Nephron progenitor cell (in vitro differentiated cells): ENCODE measurements at regions not wholly inside any gene's neighbourhood (a gene's known extent, or its start where the extent isn't known, plus 50 kb on each side); places are given as distances from the start of the nearest gene placed in this dataset.

ENCODE experiments used
- DNase-seq: peaks from one replicate; pipeline ENCODE4 v3.0.0; 2021
- H3K27ac Mint-ChIP-seq: 2 replicates; pipeline ENCODE4 v1.8.0; 2021; ENCODE audit warnings: mild to moderate bottlenecking, moderate library complexity, mixed read lengths
- H3K27me3 Mint-ChIP-seq: 2 replicates; pipeline ENCODE4 v1.8.0; 2021; ENCODE audit warnings: mild to moderate bottlenecking, low read depth, mixed read lengths; ENCODE audit not compliant: poor library complexity
- H3K36me3 Mint-ChIP-seq: 2 replicates; pipeline ENCODE4 v1.8.0; 2021; ENCODE audit warnings: low read depth, mixed read lengths
- H3K4me1 Mint-ChIP-seq: 2 replicates; pipeline ENCODE4 v1.8.0; 2021; ENCODE audit warnings: mixed read lengths
- H3K4me3 Mint-ChIP-seq: 2 replicates; pipeline ENCODE4 v1.8.0; 2021; ENCODE audit warnings: mild to moderate bottlenecking, moderate library complexity, mixed read lengths
- H3K9me3 Mint-ChIP-seq: 2 replicates; pipeline ENCODE4 v1.8.0; 2021; ENCODE audit warnings: mild to moderate bottlenecking, moderate library complexity, mixed read lengths
- TF ChIP-seq, protein P1 (sequence below): fragments of 200-600 bp; sonication (generic); IDR thresholded peaks from 2 replicates; pipeline ENCODE4 v1.5.0; 2021; ENCODE audit warnings: antibody characterized with exemption

DNA sequence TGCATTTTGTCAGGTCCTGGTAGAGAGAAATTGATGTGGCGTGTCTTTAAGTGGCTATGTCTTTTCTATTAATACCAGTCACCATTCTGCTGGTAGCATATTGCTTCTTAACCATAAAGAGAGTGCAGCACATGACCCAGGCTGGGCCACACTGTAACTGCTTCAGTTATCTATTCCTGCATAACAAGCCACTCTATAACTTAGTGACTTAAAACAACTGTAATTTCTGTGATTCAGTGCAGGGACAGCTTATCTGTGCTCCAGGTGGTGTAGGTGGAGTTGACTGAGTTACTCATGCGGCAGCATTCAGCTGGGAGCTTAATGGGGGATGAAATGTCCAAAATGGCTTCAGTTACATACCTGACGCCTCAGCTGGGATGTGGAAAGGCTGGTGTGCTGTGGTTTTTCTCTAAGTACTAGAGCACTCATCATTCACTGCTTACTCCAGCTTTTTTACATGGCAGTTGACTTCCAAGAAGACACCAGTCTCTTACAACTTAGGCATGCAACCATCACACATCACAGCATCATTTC lies 742.4 kb downstream of the SATB2 start:
- no peaks in the 10 kb centered on the region for H3K4me1 Mint-ChIP-seq
- H3K4me3 Mint-ChIP-seq, result no peak overlapping the region
- no peaks in the 10 kb centered on the region for H3K27me3 Mint-ChIP-seq
- no peak for DNase-seq
- no peak overlapping the region for H3K27ac Mint-ChIP-seq
- H3K9me3 Mint-ChIP-seq, result no peaks in the 10 kb centered on the region
- H3K36me3 Mint-ChIP-seq, result no peaks in the 10 kb centered on the region
- TF ChIP-seq, protein P1, sequence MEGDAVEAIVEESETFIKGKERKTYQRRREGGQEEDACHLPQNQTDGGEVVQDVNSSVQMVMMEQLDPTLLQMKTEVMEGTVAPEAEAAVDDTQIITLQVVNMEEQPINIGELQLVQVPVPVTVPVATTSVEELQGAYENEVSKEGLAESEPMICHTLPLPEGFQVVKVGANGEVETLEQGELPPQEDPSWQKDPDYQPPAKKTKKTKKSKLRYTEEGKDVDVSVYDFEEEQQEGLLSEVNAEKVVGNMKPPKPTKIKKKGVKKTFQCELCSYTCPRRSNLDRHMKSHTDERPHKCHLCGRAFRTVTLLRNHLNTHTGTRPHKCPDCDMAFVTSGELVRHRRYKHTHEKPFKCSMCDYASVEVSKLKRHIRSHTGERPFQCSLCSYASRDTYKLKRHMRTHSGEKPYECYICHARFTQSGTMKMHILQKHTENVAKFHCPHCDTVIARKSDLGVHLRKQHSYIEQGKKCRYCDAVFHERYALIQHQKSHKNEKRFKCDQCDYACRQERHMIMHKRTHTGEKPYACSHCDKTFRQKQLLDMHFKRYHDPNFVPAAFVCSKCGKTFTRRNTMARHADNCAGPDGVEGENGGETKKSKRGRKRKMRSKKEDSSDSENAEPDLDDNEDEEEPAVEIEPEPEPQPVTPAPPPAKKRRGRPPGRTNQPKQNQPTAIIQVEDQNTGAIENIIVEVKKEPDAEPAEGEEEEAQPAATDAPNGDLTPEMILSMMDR, result no peak

DNA sequence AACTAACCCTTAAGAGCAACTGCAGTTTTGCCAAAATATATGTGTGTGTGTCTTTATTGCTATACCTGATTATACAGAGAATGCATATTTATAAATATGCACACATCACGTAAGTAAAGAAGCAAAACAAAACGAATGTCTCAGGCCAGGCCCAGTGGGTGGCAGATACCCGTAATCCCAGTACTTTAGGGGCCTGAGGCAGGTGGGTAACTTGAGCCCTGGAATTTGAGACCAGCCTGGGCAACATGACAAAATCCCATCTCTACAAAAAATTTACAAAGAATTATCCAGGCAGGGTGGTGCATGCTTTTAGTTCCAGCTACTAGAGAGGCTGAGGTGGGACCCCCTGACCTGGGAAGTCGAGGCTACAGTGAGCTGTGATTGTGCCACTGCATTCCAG lies 745.3 kb downstream of the SATB2 start:
- no peaks in the 10 kb centered on the region for H3K9me3 Mint-ChIP-seq
- DNase-seq, result no peak
- TF ChIP-seq, protein P1, result no peak
- H3K4me1 Mint-ChIP-seq, result no peaks in the 10 kb centered on the region
- no peaks in the 10 kb centered on the region for H3K27me3 Mint-ChIP-seq
- peak overlapping the region; percentile 36 for H3K27ac Mint-ChIP-seq
- H3K4me3 Mint-ChIP-seq, result no peak overlapping the region
- H3K36me3 Mint-ChIP-seq, result no peaks in the 10 kb centered on the region

DNA sequence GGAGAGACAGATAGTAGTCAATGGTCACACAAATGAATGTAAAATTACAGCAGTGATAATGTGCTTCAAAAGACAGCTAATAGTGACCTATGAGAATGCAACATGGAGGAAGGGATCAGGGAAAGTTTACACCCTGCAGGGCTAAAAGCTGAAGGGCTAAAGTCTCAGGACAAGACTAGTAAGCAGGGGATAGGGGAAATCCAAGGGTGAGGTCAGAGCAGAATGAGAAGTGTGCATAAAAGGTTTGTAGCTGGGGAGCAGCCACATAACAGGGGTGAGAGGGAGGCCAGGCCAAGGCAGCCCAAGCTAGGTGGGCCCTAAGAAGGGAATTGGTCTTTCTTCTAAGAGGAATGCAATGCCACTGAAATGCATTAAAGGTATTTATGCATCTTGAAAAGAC lies 746.3 kb downstream of the SATB2 start:
- TF ChIP-seq, protein P1, result no peak
- no peak for DNase-seq
- Mint-ChIP-seq H3K9me3 (no peaks in the 10 kb centered on the region), H3K4me1 (no peaks in the 10 kb centered on the region), H3K4me3 (no peak overlapping the region), H3K27ac (no peak overlapping the region), H3K27me3 (no peaks in the 10 kb centered on the region), H3K36me3 (no peaks in the 10 kb centered on the region)

DNA sequence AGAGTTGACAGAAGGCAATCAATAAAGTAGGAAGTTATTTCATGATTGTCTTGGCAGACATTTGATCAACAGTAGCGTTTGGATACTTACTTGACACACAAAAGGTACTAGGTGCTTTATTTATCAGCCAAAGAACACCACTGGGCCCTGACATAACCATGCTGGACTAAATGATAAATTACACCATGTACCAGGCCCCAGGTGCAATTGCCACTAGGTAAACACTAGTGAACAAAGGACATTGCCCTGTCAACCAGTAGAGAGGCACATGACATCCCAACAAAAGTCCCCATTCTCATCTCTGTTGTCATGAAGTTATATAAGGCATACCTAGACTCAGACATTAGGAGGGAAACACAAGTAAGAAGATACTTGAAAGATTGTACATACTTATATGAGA lies 747.2 kb downstream of the SATB2 start:
- TF ChIP-seq, protein P1, result no peak
- Mint-ChIP-seq H3K4me1 (no peaks in the 10 kb centered on the region), H3K27me3 (no peaks in the 10 kb centered on the region), H3K9me3 (no peaks in the 10 kb centered on the region), H3K27ac (no peak overlapping the region), H3K36me3 (no peaks in the 10 kb centered on the region), H3K4me3 (no peak overlapping the region)
- DNase-seq, result no peak

DNA sequence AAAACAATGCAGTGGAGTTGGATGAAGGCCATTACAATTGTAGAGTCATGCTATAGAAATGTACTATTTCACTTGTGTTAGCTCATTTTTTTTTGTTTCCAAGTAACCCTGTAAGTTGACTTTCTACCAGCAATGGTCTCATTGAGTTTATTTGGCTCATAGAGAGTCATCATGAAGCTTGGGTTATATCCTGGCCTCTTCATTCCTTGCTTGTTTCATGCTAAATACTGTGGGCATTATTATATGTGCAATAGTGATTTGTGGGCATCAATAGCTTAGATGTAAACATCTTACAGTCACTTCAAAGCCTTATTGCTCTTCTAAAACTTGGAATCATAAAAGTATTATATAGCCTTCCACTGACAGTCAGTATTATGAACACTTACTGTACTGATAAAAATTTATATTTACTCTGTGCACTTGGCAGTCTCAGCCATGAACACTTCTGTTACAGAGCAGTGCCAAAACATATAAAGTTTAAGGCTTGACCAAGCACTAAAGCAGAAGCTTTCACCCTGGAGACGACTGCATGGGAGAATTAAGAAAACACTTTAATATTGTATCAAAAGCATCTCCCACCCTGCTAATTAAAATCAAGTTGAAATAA lies 751.2 kb downstream of the SATB2 start:
- H3K9me3 Mint-ChIP-seq, result no peaks in the 10 kb centered on the region
- no peaks in the 10 kb centered on the region for H3K27me3 Mint-ChIP-seq
- H3K4me1 Mint-ChIP-seq, result no peaks in the 10 kb centered on the region
- no peaks in the 10 kb centered on the region for H3K36me3 Mint-ChIP-seq
- TF ChIP-seq, protein P1, result no peak
- no peak for DNase-seq
- H3K27ac Mint-ChIP-seq, result no peak overlapping the region
- no peak overlapping the region for H3K4me3 Mint-ChIP-seq

DNA sequence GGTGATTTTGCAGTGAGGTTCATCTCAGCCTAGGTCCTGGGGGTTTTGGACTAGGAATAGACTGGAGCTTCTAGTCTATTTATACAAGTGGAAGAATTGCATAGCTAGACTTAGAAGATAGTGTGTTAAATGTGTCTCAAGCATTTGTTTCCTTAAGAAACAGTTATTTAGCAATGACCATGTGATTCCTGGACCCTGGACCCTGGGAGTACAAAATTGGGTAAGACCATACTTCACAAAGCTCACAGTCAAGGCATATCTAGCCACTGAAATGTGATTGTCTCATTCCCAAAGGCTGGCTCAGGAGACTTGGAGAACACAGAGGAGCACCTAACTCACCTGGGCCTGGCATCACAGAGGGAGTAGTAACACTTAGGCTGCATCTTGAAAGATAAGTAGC lies 754.5 kb downstream of the SATB2 start:
- DNase-seq, result no peak
- Mint-ChIP-seq H3K4me1 (peaks cover under 1% of the 10 kb centered on the region), H3K27ac (no peak overlapping the region), H3K27me3 (no peaks in the 10 kb centered on the region), H3K9me3 (no peaks in the 10 kb centered on the region), H3K4me3 (no peak overlapping the region), H3K36me3 (no peaks in the 10 kb centered on the region)
- TF ChIP-seq, protein P1, result no peak
